ENCODE measurements at regions not wholly inside any gene's neighbourhood (a gene's known extent, or its start where the extent isn't known, plus 50 kb on each side); places are given as distances from the start of the nearest gene placed in this dataset.
"Not testable (repeated sequence)": the region's sequence is repeated elsewhere in the genome, so short reads cannot be mapped to it uniquely, and the experiment has no call there.

DNA sequence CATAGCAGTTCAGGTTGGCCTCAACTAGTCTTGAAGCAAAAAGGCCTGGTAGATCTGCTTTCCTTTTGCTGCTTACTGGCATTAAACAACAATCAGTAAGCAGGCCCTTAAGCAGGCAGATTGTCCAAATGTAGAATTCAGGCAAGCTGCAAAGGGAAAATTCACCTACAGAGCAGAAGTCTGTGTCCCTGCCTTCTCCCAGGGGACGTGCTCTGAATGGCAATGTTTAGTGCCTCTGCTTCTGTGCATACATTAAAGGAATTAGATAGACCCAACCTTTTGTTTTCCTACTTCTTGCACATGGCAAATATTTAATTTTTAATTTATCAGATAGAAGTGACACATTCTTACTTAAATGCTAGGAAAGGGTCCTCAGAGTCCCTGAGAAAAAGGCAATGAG is 328.8 kb upstream of the PIK3R1 start:
- Mint-ChIP-seq H3K27me3 (peaks cover 0 to 10% (median 1%) of the 10 kb centered on the region in 5 donors), H3K4me3 (no peak overlapping the region), H3K4me1 (no peaks in the 10 kb centered on the region), H3K27ac (no peak overlapping the region), H3K9me3 (peaks cover 0 to 4% (median 0%) of the 10 kb centered on the region in 9 donors), H3K36me3 (peaks cover 0 to 2% (median 0%) of the 10 kb centered on the region in 3 donors)
- DNase-seq: no peak
- no peak for ATAC-seq
- POLR2A ChIA-PET: no interaction called here

DNA sequence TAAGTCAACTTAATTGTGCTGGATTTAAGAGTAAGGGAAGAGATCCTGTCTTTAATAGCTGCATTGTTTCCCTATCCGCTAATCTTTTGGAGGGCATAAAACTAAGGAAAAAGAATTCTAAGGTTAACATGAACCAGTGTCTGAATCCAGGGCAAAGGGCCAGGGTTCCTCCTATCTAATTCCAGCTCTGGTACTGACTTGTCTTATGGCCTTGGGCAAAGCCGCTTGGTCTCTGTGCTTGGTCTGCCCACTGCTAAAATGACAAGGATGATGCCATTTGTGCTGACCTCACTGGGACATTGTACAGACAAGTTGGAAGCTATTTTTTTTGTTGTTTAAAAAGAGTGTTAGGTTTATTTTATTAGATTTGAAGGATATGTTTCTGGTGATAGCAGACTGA is 334.7 kb upstream of the PIK3R1 start:
- H3K36me3 Mint-ChIP-seq: no peaks in the 10 kb centered on the region
- no peaks in the 10 kb centered on the region for H3K4me1 Mint-ChIP-seq
- H3K27me3 Mint-ChIP-seq: peaks cover 1 to 16% (median 2%) of the 10 kb centered on the region in 5 donors
- no peak overlapping the region for H3K4me3 Mint-ChIP-seq
- no peak for DNase-seq
- POLR2A ChIA-PET: no interaction called here
- no peak for ATAC-seq
- peaks cover 0 to 2% (median 0%) of the 10 kb centered on the region in 9 donors for H3K9me3 Mint-ChIP-seq
- no peak overlapping the region for H3K27ac Mint-ChIP-seq

GRCh38 chr5:67880511-67880805 is 335.1 kb upstream of the PIK3R1 start:
- Mint-ChIP-seq H3K36me3 (no peaks in the 10 kb centered on the region), H3K27ac (no peak overlapping the region), H3K27me3 (peaks cover 1 to 16% (median 3%) of the 10 kb centered on the region in 5 donors), H3K4me1 (no peaks in the 10 kb centered on the region), H3K9me3 (peaks cover 0 to 2% (median 0%) of the 10 kb centered on the region in 9 donors), H3K4me3 (no peak overlapping the region)
- ATAC-seq (no peak), DNase-seq (no peak)
- POLR2A ChIA-PET: no interaction called here

DNA sequence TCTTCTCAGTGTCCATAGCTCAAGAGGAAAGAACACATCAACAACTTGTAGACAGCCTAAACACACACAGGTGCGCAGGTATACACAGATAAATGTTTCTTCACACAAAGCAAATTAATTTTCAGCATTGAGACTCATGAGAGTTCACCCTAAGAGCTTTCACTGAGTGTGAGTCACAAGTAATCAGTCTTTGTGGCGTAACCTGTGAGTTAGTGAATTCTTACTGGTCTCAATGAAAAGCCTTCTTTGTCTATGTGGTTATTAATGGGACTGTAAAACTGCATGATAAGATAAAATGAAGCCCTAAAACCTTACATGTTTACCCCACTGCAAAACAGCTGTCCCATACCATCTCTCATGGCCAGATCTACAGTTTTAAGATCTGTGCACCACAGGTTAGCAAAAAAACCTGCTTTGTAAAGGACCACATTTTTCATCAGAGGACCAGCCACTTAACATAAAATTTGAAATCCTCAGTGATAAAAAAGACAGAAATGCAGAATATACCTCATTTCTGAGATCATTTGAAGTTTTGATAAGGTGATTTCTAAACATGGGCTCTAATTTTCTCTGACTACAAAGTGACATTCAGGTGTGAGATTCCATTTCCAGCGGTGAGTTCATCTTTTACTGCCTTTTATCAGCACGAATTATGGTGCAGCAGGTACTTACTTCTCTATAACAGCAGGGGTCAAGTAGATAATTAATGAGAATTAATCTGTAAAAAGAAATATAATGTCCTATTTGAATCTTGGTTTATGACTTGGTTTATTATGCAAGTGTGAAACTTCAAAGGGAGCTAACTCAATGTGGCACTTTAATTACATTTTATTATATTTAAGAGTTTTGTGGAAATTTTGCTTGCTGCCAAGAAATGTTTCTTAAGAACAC is 335.7 kb upstream of the PIK3R1 start:
- no peak for ATAC-seq
- Mint-ChIP-seq H3K27ac (no peak overlapping the region), H3K36me3 (no peaks in the 10 kb centered on the region), H3K4me1 (no peaks in the 10 kb centered on the region), H3K27me3 (peaks cover 1 to 16% (median 3%) of the 10 kb centered on the region in 5 donors), H3K4me3 (no peak overlapping the region), H3K9me3 (peaks cover 0 to 2% (median 0%) of the 10 kb centered on the region in 9 donors)
- POLR2A ChIA-PET: no interaction called here
- no peak for DNase-seq

- H3K36me3 Mint-ChIP-seq: no peaks in the 10 kb centered on the region
- peaks cover 1 to 16% (median 3%) of the 10 kb centered on the region in 5 donors for H3K27me3 Mint-ChIP-seq
- ATAC-seq: no peak
- no peak overlapping the region for H3K4me3 Mint-ChIP-seq
- H3K4me1 Mint-ChIP-seq: no peaks in the 10 kb centered on the region
- H3K9me3 Mint-ChIP-seq: peaks cover 0 to 2% (median 0%) of the 10 kb centered on the region in 9 donors
- DNase-seq: no peak
- POLR2A ChIA-PET: no interaction called here
- no peak overlapping the region for H3K27ac Mint-ChIP-seq
These were observed 336.6 kb upstream of the PIK3R1 start for GRCh38 chr5:67878933-67879332.

- ATAC-seq: no peak
- POLR2A ChIA-PET: no interaction called here
These were observed 339.2 kb upstream of the PIK3R1 start for GRCh38 chr5:67876371-67876770.

GRCh38 chr5:67875601-67876000 is 340.0 kb upstream of the PIK3R1 start:
- H3K9me3 Mint-ChIP-seq: peaks cover 0 to 2% (median 0%) of the 10 kb centered on the region in 9 donors
- POLR2A ChIA-PET: no interaction called here

More at GRCh38 chr5:67876371-67876770, 339.2 kb upstream of the PIK3R1 start:
- Mint-ChIP-seq H3K9me3 (peaks cover 0 to 2% (median 0%) of the 10 kb centered on the region in 9 donors), H3K27me3 (peaks cover 0 to 7% (median 2%) of the 10 kb centered on the region in 5 donors), H3K4me1 (peaks cover 0 to 3% (median 0%) of the 10 kb centered on the region in 4 donors), H3K4me3 (no peak overlapping the region), H3K36me3 (peaks cover 0 to 2% (median 0%) of the 10 kb centered on the region in 3 donors), H3K27ac (no peak overlapping the region)
- DNase-seq: no peak

GRCh38 chr5:67873935-67874334 is 341.6 kb upstream of the PIK3R1 start:
- Mint-ChIP-seq H3K27me3 (peaks cover 3 to 9% (median 4%) of the 10 kb centered on the region in 5 donors), H3K4me3 (no peak overlapping the region), H3K36me3 (peaks cover 0 to 2% (median 0%) of the 10 kb centered on the region in 3 donors), H3K4me1 (peaks cover 0 to 3% (median 0%) of the 10 kb centered on the region in 4 donors), H3K27ac (no peak overlapping the region), H3K9me3 (peaks cover 0 to 2% (median 0%) of the 10 kb centered on the region in 9 donors)
- no peak for DNase-seq
- POLR2A ChIA-PET: no interaction called here
- no peak for ATAC-seq

More at GRCh38 chr5:67875601-67876000, 340.0 kb upstream of the PIK3R1 start:
- no peak overlapping the region for H3K27ac Mint-ChIP-seq
- H3K36me3 Mint-ChIP-seq: peaks cover 0 to 2% (median 0%) of the 10 kb centered on the region in 3 donors
- H3K4me3 Mint-ChIP-seq: no peak overlapping the region
- no peak for DNase-seq
- peaks cover 0 to 3% (median 0%) of the 10 kb centered on the region in 4 donors for H3K4me1 Mint-ChIP-seq
- no peak for ATAC-seq
- H3K27me3 Mint-ChIP-seq: peaks cover 0 to 7% (median 2%) of the 10 kb centered on the region in 5 donors

DNA sequence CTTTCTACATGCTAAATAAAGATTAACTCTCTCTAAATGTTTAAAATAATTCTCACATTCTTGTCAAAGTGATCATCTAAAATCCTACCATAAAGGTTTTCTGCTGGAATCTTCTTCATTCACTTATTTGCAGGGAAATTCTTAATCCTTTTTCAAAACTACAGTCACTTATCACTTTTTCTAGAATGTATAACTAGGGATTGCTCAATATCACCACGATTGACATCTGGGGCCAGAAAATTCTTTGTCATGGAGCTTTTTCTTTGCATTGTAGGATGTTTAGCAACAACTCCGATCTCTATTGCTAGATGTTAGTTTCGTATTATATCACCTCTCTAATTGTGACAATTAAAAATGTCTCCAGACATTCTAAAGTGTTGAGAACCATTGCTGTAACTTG is 344.9 kb upstream of the PIK3R1 start:
- peaks cover 0 to 3% (median 0%) of the 10 kb centered on the region in 4 donors for H3K4me1 Mint-ChIP-seq
- H3K9me3 Mint-ChIP-seq: no peaks in the 10 kb centered on the region
- POLR2A ChIA-PET: interaction anchor here (0.6 kb wide), 1 partner anchor 371 kb away, joined by 3 read pairs; no protein-coding TSS in a partner anchor
- H3K36me3 Mint-ChIP-seq: peaks cover 0 to 3% (median 2%) of the 10 kb centered on the region in 3 donors
- no peak for ATAC-seq
- DNase-seq: no peak
- H3K4me3 Mint-ChIP-seq: no peak overlapping the region
- H3K27ac Mint-ChIP-seq: no peak overlapping the region
- H3K27me3 Mint-ChIP-seq: peaks cover 3 to 8% (median 7%) of the 10 kb centered on the region in 5 donors

DNA sequence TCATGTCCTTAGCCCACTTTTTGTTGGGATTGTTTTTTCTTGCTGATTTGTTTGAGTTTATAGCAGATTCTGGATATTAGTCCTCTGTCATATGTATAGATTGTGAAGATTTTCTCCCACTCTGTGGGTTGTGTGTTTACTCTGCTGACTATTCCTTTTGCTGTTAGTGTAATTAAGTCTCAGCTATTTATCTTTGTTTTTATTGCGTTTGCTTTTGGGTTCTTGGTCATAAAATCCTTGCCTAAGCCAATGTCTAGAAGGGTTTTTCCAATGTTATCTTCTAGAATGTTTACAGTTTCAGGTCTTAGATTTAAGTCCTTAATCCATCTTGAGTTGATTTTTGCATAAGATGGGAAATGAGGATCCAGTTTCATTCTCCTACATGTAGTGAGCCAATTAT is 351.2 kb upstream of the PIK3R1 start:
- H3K36me3 Mint-ChIP-seq, POLR2A ChIA-PET, ATAC-seq, H3K27ac Mint-ChIP-seq, H3K27me3 Mint-ChIP-seq, H3K4me1 Mint-ChIP-seq, H3K9me3 Mint-ChIP-seq, DNase-seq, H3K4me3 Mint-ChIP-seq: not testable (repeated sequence)

DNA sequence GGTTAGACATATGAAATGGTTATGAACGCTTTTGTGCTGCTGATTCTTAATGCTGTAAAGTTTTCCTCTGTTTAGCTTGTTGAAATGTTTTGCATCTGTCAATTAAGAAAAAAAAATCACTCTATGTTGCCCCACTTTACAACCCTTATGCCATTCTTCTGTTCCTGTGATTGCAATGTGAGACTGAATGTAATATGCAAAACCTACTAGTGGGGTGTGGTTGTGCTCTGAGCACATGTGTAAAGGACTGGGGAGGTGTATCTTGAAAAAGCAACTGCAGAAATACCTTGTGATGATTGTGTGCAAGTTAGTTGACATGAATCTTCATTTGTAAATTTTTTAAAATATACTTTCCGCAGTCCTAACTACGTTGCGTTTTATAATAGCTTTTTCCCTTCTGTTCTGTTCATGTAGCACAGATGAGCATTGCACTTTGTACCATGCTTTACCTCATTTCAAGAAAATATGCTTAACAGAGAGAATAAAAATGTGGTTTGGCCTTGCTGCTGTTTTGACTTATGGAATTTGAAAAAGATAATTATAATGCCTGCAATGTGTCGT is 357.0 kb upstream of the PIK3R1 start:
- no peak overlapping the region for H3K27ac Mint-ChIP-seq
- H3K4me3 Mint-ChIP-seq: no peak overlapping the region
- ATAC-seq: no peak
- POLR2A ChIA-PET: no interaction called here
- DNase-seq: no peak
- peaks cover 0 to 6% (median 4%) of the 10 kb centered on the region in 9 donors for H3K9me3 Mint-ChIP-seq
- no peaks in the 10 kb centered on the region for H3K36me3 Mint-ChIP-seq
- no peaks in the 10 kb centered on the region for H3K4me1 Mint-ChIP-seq
- H3K27me3 Mint-ChIP-seq: no peaks in the 10 kb centered on the region

- no peak for ATAC-seq
- H3K4me1 Mint-ChIP-seq: no peaks in the 10 kb centered on the region
- H3K4me3 Mint-ChIP-seq: no peak overlapping the region
- peaks cover 0 to 17% (median 5%) of the 10 kb centered on the region in 9 donors for H3K9me3 Mint-ChIP-seq
- H3K27me3 Mint-ChIP-seq: no peaks in the 10 kb centered on the region
- POLR2A ChIA-PET: no interaction called here
- H3K27ac Mint-ChIP-seq: no peak overlapping the region
- H3K36me3 Mint-ChIP-seq: no peaks in the 10 kb centered on the region
- DNase-seq: no peak
These were observed 358.1 kb upstream of the PIK3R1 start for GRCh38 chr5:67857502-67857901.

- H3K4me1 Mint-ChIP-seq: no peaks in the 10 kb centered on the region
- H3K27ac Mint-ChIP-seq: no peak overlapping the region
- no peak overlapping the region for H3K4me3 Mint-ChIP-seq
- ATAC-seq (no peak), DNase-seq (no peak)
- no peaks in the 10 kb centered on the region for H3K27me3 Mint-ChIP-seq
- no peaks in the 10 kb centered on the region for H3K36me3 Mint-ChIP-seq
- POLR2A ChIA-PET: no interaction called here
- H3K9me3 Mint-ChIP-seq: peaks cover 0 to 19% (median 5%) of the 10 kb centered on the region in 9 donors
These were observed 360.0 kb upstream of the PIK3R1 start for GRCh38 chr5:67855523-67855922.
